Suprapubic skin (tissue), 4 donors: ENCODE measurements at regions not wholly inside any gene's neighbourhood (a gene's known extent, or its start where the extent isn't known, plus 50 kb on each side); places are given as distances from the start of the nearest gene placed in this dataset.

ENCODE experiments used
- CTCF ChIP-seq, 2 donors: fragments of 200-600 bp in 1 of 2; fragments of 450-650 bp in 1 of 2; sonication (generic) in 1 of 2; IDR thresholded peaks; one replicate each; pipeline ENCODE4 v1.5.1; 2016 to 2019; ENCODE audit warnings: antibody characterized with exemption in 2 of 2, mild to moderate bottlenecking in 1 of 2, moderate library complexity in 1 of 2
- EP300 ChIP-seq: sonication (generic); formaldehyde crosslinking; IDR thresholded peaks from one replicate; pipeline ENCODE4 v1.6.1; 2017; ENCODE audit warnings: antibody characterized with exemption
- POLR2A ChIP-seq, 2 donors: fragments of 450-650 bp; IDR thresholded peaks; one replicate each; pipeline ENCODE4 v1.6.1; 2017; ENCODE audit warnings: antibody characterized with exemption in 2 of 2, mild to moderate bottlenecking in 2 of 2, moderate library complexity in 2 of 2
- POLR2AphosphoS5 ChIP-seq, 3 donors: sonication (generic); formaldehyde crosslinking; IDR thresholded peaks; one replicate each; pipeline ENCODE4 v1.6.1; 2017; ENCODE audit warnings: antibody characterized with exemption in 3 of 3

GRCh38 chr7:17123020-17123419 is 175.4 kb upstream of the AHR start:
- no peak for TF ChIP-seq POLR2AphosphoS5 (IDR thresholded peaks at IDR 0.05)
- no peak for TF ChIP-seq CTCF (IDR thresholded peaks at IDR 0.05)
- TF ChIP-seq POLR2A (IDR thresholded peaks at IDR 0.05) = no peak
- no peak for TF ChIP-seq EP300
